SK-N-SH (cell line): ENCODE measurements at regions not wholly inside any gene's neighbourhood (a gene's known extent, or its start where the extent isn't known, plus 50 kb on each side); places are given as distances from the start of the nearest gene placed in this dataset.

ENCODE experiments used
- CTCF ChIA-PET: fragments of 300-600, 350-600 bp; formaldehyde crosslinking; extraction: SDS; loops from one replicate; lab custom pipeline; 2021; lab: Yijun Ruan, JAX
- POLR2A ChIA-PET: fragments of 350-600 bp; sonication (Branson Sonifier 250); formaldehyde crosslinking; extraction: SDS; loops from one replicate; lab custom pipeline; 2020; ENCODE audit warnings: antibody characterized with exemption, inconsistent platforms; lab: Yijun Ruan, JAX
- DNase-seq: peaks from one replicate; pipeline ENCODE4 v3.0.0; 2012
- H2AFZ ChIP-seq: fragments of 200-600 bp; sonication (generic); 2 replicates; pipeline ENCODE4 v1.8.1; 2016; ENCODE audit warnings: antibody characterized with exemption, mild to moderate bottlenecking, low read depth
- H3F3A ChIP-seq: fragments of 200-600 bp; sonication (generic); replicated peaks from 2 replicates; pipeline ENCODE3; 2016; ENCODE audit warnings: antibody characterized with exemption, mild to moderate bottlenecking; ENCODE audit not compliant: insufficient read depth
- H3K27ac ChIP-seq, 2 experiments: fragments of 200-500 bp in 1 of 2; fragments of 200-600 bp in 1 of 2; sonication (Bioruptor generic) in 1 of 2; sonication (generic), shearing (Covaris generic) in 1 of 2; 2 replicates each; pipeline versions ENCODE4 v1.5.1 to v1.6.1; 2014 to 2016; ENCODE audit warnings: low read depth in 2 of 2, inconsistent platforms in 1 of 2, low read length in 1 of 2, mild to moderate bottlenecking in 1 of 2, mixed read lengths in 1 of 2
- H3K27me3 ChIP-seq: fragments of 200-600 bp; sonication (generic), shearing (Covaris generic); 2 replicates; pipeline ENCODE4 v1.6.1; 2016; ENCODE audit warnings: mixed run types; ENCODE audit not compliant: insufficient read depth
- H3K36me3 ChIP-seq, 2 experiments: fragments of 200-500 bp in 1 of 2; fragments of 200-600 bp in 1 of 2; sonication (Bioruptor generic) in 1 of 2; sonication (generic) in 1 of 2; replicated peaks in 1 of 2; 2 replicates each; pipeline versions ENCODE3 to v1.5.1; 2014 to 2016; ENCODE audit warnings: low read length in 1 of 2, mild to moderate bottlenecking in 1 of 2; ENCODE audit not compliant: insufficient read depth in 2 of 2, control insufficient read depth in 1 of 2
- H3K4me1 ChIP-seq, 2 experiments: fragments of 200-500 bp in 1 of 2; fragments of 200-600 bp in 1 of 2; sonication (Bioruptor generic) in 1 of 2; sonication (generic), shearing (Covaris generic) in 1 of 2; 2 replicates each; pipeline versions ENCODE4 v1.5.1 to v1.6.1; 2014 to 2016; ENCODE audit warnings: low read depth in 1 of 2, low read length in 1 of 2, mixed run types in 1 of 2; ENCODE audit not compliant: insufficient read depth in 2 of 2, control insufficient read depth in 1 of 2
- H3K4me2 ChIP-seq: fragments of 200-600 bp; sonication (generic), shearing (Covaris generic); 2 replicates; pipeline ENCODE4 v1.6.1; 2017; ENCODE audit warnings: mixed run types
- H3K4me3 ChIP-seq, 2 experiments: fragments of 200-500 bp in 1 of 2; fragments of 200-600 bp in 1 of 2; sonication (Bioruptor generic) in 1 of 2; sonication (generic), shearing (Covaris generic) in 1 of 2; 2 replicates each; pipeline versions ENCODE4 v1.5.1 to v1.8.1; 2014 to 2016; ENCODE audit warnings: low read depth in 2 of 2, inconsistent platforms in 1 of 2, low read length in 1 of 2, mild to moderate bottlenecking in 1 of 2, mixed read lengths in 1 of 2, moderate library complexity in 1 of 2
- H3K79me2 ChIP-seq: fragments of 200-600 bp; sonication (generic); 2 replicates; pipeline ENCODE4 v1.8.1; 2017; ENCODE audit warnings: mild to moderate bottlenecking; ENCODE audit not compliant: insufficient read depth
- H3K9ac ChIP-seq: fragments of 200-600 bp; sonication (generic); 2 replicates; pipeline ENCODE4 v1.6.1; 2017; ENCODE audit warnings: mixed run types
- H3K9me2 ChIP-seq: fragments of 200-600 bp; sonication (generic); 2 replicates; pipeline ENCODE4 v1.6.1; 2017; ENCODE audit warnings: mixed run types
- H3K9me3 ChIP-seq: fragments of 200-600 bp; sonication (generic); 2 replicates; pipeline ENCODE4 v1.6.1; 2017; ENCODE audit warnings: mixed run types, mild to moderate bottlenecking, moderate library complexity
- H4K20me1 ChIP-seq: fragments of 200-600 bp; sonication (generic); 2 replicates; pipeline ENCODE4 v1.6.1; 2017; ENCODE audit warnings: mild to moderate bottlenecking, mixed run types; ENCODE audit not compliant: insufficient read depth
- CHD2 ChIP-seq: fragments of 150-350 bp; IDR thresholded peaks from 2 replicates; pipeline ENCODE4 v1.6.1; 2018; ENCODE audit warnings: low read length; ENCODE audit not compliant: partially characterized antibody
- EP300 ChIP-seq, 2 experiments: IDR thresholded peaks; 2 replicates each; pipeline versions ENCODE4 v1.4.0 to v1.6.1; 2012; ENCODE audit warnings: borderline replicate concordance in 1 of 2, low read depth in 1 of 2, low read length in 1 of 2
- EZH2phosphoT487 ChIP-seq: fragments of 200-600 bp; sonication (generic); IDR thresholded peaks from 2 replicates; pipeline ENCODE4 v1.6.1; 2017; ENCODE audit warnings: low read depth, mixed run types, mild to moderate bottlenecking, antibody characterized with exemption, moderate library complexity, borderline replicate concordance
- FOSL2 ChIP-seq: IDR thresholded peaks from 2 replicates; pipeline ENCODE4 v1.4.0; 2012; ENCODE audit warnings: low read depth, mild to moderate bottlenecking, moderate library complexity, borderline replicate concordance
- FOXM1 ChIP-seq: IDR thresholded peaks from 2 replicates; pipeline ENCODE4 v1.4.0; 2012; ENCODE audit warnings: low read depth, mild to moderate bottlenecking
- GABPA ChIP-seq: IDR thresholded peaks from 2 replicates; pipeline ENCODE4 v1.4.0; 2012; ENCODE audit warnings: low read depth, mild to moderate bottlenecking
- GATA2 ChIP-seq: sonication (generic); formaldehyde crosslinking; IDR thresholded peaks from 2 replicates; pipeline ENCODE4 v1.5.0; 2020; ENCODE audit warnings: mild to moderate bottlenecking, missing genetic modification reagents
- JUND ChIP-seq: IDR thresholded peaks from 2 replicates; pipeline ENCODE4 v1.4.0; 2012
- POLR2AphosphoS5 ChIP-seq: IDR thresholded peaks from 2 replicates; pipeline ENCODE4 v1.6.1; 2012; ENCODE audit warnings: low read depth, low read length
- RAD21 ChIP-seq: IDR thresholded peaks from 2 replicates; pipeline ENCODE4 v1.6.1; 2012; ENCODE audit warnings: mild to moderate bottlenecking, low read length
- RFX5 ChIP-seq: IDR thresholded peaks from 2 replicates; pipeline ENCODE4 v1.6.1; 2012; ENCODE audit warnings: mild to moderate bottlenecking, improper control_type of control experiment, low read length
- SIN3A ChIP-seq: IDR thresholded peaks from 2 replicates; pipeline ENCODE4 v1.6.1; 2012; ENCODE audit warnings: low read depth, mild to moderate bottlenecking, low read length, moderate library complexity, borderline replicate concordance
- TAF1 ChIP-seq: IDR thresholded peaks from 2 replicates; pipeline ENCODE4 v1.6.1; 2012; ENCODE audit warnings: low read depth, mild to moderate bottlenecking, low read length, moderate library complexity, borderline replicate concordance
- TCF12 ChIP-seq: IDR thresholded peaks from 2 replicates; pipeline ENCODE4 v1.4.0; 2012
- TEAD4 ChIP-seq: IDR thresholded peaks from 2 replicates; pipeline ENCODE4 v1.4.0; 2012; ENCODE audit warnings: mild to moderate bottlenecking, borderline replicate concordance; ENCODE audit not compliant: insufficient read depth
- WGBS: methylation state at CpG from one replicate; pipeline ENCODE4 v1.1.6; 2017; ENCODE audit warnings: low lambda C conversion rate; 5-methylcytosine and 5-hydroxymethylcytosine counted together
- TF ChIP-seq, protein P1 (sequence below): IDR thresholded peaks from 2 replicates; pipeline ENCODE4 v1.4.0; 2012; ENCODE audit warnings: low read depth
- TF ChIP-seq, protein P2 (sequence below): IDR thresholded peaks from 2 replicates; pipeline ENCODE4; 2012

DNA sequence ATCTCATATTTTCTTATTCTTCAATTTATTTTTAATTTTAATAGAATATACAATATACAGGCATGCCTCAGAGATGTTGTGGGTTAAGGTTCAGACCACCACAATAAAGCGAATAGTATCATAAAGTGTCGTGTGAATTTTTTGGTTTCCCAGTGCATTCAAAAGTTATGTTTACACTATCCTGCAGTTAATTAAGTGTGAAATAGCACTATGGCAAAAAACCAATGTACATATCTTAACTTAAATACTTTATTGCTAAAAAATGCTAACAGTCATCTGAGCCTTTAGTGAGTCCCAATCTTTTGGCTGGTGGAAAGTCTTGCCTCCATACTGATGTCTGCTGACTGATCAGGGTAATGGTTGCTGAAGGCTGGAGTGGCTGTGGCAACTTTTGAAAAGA lies 637.6 kb downstream of the TDRD15 start:
- H3K4me1 ChIP-seq = peaks cover 0 to 3% of the 10 kb centered on the region in 2 experiments; a peak in 1 of 4 replicates
- no peak for DNase-seq
- CTCF ChIA-PET = interaction anchor here (2.8 kb wide), 1 partner anchor 8 kb away, joined by 11 read pairs; no protein-coding TSS in a partner anchor
- 0 out of 2 replicates have a peak, but pooled peaks cover 10% of the 10 kb centered on the region for H3K9me3 ChIP-seq
- POLR2A ChIA-PET = no interaction called here
- H3K79me2 ChIP-seq = no peaks in the 10 kb centered on the region
- no peaks in the 10 kb centered on the region for H3K27me3 ChIP-seq
- H3K4me2 ChIP-seq = no peak overlapping the region
- 56% methylated on average over 2 of the region's 2 CpGs for WGBS
- no peak overlapping the region for H3K9ac ChIP-seq
- H3K4me3 ChIP-seq = no peak overlapping the region
- no peak overlapping the region for H3K27ac ChIP-seq
- H2AFZ ChIP-seq = no peak overlapping the region
- no peaks in the 10 kb centered on the region for H3K9me2 ChIP-seq
- no peaks in the 10 kb centered on the region for H3F3A ChIP-seq
- H3K36me3 ChIP-seq = no peaks in the 10 kb centered on the region
- TF ChIP-seq, protein P1, sequence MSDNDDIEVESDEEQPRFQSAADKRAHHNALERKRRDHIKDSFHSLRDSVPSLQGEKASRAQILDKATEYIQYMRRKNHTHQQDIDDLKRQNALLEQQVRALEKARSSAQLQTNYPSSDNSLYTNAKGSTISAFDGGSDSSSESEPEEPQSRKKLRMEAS = no peak
- no peak for TF ChIP-seq RFX5
- no peak for TF ChIP-seq TCF12
- TF ChIP-seq TAF1 = no peak
- no peak for TF ChIP-seq SIN3A
- TF ChIP-seq EP300 (IDR thresholded peaks at IDR 0.05; ENCODE audit: borderline replicate concordance in 1 of 2, low read depth in 1 of 2, low read length in 1 of 2) = no peak
- TF ChIP-seq, protein P2, sequence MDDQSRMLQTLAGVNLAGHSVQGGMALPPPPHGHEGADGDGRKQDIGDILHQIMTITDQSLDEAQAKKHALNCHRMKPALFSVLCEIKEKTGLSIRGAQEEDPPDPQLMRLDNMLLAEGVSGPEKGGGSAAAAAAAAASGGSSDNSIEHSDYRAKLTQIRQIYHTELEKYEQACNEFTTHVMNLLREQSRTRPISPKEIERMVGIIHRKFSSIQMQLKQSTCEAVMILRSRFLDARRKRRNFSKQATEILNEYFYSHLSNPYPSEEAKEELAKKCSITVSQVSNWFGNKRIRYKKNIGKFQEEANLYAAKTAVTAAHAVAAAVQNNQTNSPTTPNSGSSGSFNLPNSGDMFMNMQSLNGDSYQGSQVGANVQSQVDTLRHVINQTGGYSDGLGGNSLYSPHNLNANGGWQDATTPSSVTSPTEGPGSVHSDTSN = no peak
- H4K20me1 ChIP-seq = no peaks in the 10 kb centered on the region

DNA sequence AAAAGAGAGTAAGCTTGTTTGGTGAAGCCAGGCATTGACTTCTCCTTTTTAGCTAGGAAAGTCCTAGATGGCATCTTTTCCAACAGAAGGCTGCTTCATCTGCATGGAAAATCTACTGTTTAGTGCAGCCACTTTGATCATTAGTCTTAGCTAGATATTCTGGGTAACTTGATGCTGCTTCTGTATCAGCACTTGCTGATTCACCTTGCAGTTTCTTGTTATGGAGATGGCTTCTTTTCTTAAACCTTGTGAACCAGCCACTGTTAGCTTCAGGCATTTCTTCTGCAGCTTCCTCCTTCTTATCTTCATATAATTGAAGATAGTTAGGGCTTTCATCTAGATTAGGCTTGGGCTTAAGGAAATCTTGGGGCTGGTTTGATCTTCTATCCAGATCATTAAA lies 639.7 kb downstream of the TDRD15 start:
- Histone ChIP-seq H3K4me1 (no peaks in the 10 kb centered on the region), H3K4me2 (no peak overlapping the region), H3F3A (no peaks in the 10 kb centered on the region), H3K9me2 (no peaks in the 10 kb centered on the region), H3K27ac (no peak overlapping the region), H3K9me3 (peaks cover 12% of the 10 kb centered on the region; the same call in 1 of the 2 replicates), H3K27me3 (no peaks in the 10 kb centered on the region), H2AFZ (no peak overlapping the region), H4K20me1 (no peaks in the 10 kb centered on the region), H3K4me3 (no peak overlapping the region), H3K79me2 (no peaks in the 10 kb centered on the region), H3K36me3 (no peaks in the 10 kb centered on the region), H3K9ac (no peak overlapping the region)
- CTCF ChIA-PET = interaction anchor here (2.8 kb wide), 1 partner anchor 10 kb away, joined by 11 read pairs; no protein-coding TSS in a partner anchor
- DNase-seq = no peak
- TF ChIP-seq GABPA = no peak
- no peak for TF ChIP-seq CHD2
- TF ChIP-seq JUND = no peak
- no peak for TF ChIP-seq TAF1
- TF ChIP-seq TCF12 = no peak
- no peak for TF ChIP-seq TEAD4
- TF ChIP-seq FOSL2 = no peak
- POLR2A ChIA-PET = no interaction called here

DNA sequence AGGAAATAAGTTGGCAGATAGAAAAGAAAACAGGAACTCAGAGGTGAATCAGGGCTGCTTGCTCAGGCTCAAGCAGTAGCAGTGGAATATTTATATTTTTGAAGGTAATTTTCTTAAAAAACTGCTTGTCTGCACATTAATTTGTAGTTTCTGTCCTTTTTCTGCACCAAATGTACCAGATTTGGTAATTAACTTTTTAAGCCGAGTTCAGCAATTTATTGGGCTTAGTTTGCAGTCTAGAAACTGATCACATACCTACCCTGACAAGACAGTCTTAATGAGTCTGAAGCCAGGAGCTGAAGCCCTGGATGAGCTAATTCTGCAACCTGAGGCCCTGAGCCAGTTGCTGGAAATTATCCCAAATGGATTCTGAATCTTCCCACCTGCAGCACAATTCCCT lies 647.0 kb downstream of the TDRD15 start:
- Histone ChIP-seq H3K79me2 (no peaks in the 10 kb centered on the region), H3K36me3 (no peaks in the 10 kb centered on the region), H3K9me2 (no peaks in the 10 kb centered on the region), H2AFZ (no peak overlapping the region), H3K4me1 (no peaks in the 10 kb centered on the region), H3F3A (no peaks in the 10 kb centered on the region), H3K4me3 (no peak overlapping the region), H3K27ac (no peak overlapping the region), H3K9me3 (peaks cover 9% of the 10 kb centered on the region; the same call in 1 of the 2 replicates), H3K27me3 (no peaks in the 10 kb centered on the region), H3K4me2 (no peak overlapping the region), H3K9ac (no peak overlapping the region), H4K20me1 (no peaks in the 10 kb centered on the region)
- TF ChIP-seq POLR2AphosphoS5 (no peak), RAD21 (no peak), GATA2 (CRISPR knock-in tag) (no peak), FOXM1 (no peak), EZH2phosphoT487 (no peak)
- TF ChIP-seq, protein P2 = no peak
- 7% methylated on average over 1 of the region's 1 CpG for WGBS
- no peak for DNase-seq
- ChIA-PET CTCF (interaction anchor here (1.2 to 1.4 kb wide), 2 partner anchors 8 to 27 kb away, joined by 3 read pairs; no protein-coding TSS in a partner anchor), POLR2A (interaction anchor here (0.7 kb wide), 1 partner anchor 719 kb away, joined by 3 read pairs; no protein-coding TSS in a partner anchor)
